Dedifferentiated amniotic fluid mesenchymal stem cell (primary cell): ENCODE measurements at regions not wholly inside any gene's neighbourhood (a gene's known extent, or its start where the extent isn't known, plus 50 kb on each side); places are given as distances from the start of the nearest gene placed in this dataset.
"Not testable (repeated sequence)": the region's sequence is repeated elsewhere in the genome, so short reads cannot be mapped to it uniquely, and the experiment has no call there.

Source experiments
- DNase-seq: peaks from one replicate; pipeline ENCODE4 v3.0.0-alpha.2; 2016; ENCODE audit errors: extremely low spot score

- no peak for DNase-seq
Measured at GRCh38 chr2:236825989-236826510, 256.4 kb downstream of the ACKR3 start.

DNA sequence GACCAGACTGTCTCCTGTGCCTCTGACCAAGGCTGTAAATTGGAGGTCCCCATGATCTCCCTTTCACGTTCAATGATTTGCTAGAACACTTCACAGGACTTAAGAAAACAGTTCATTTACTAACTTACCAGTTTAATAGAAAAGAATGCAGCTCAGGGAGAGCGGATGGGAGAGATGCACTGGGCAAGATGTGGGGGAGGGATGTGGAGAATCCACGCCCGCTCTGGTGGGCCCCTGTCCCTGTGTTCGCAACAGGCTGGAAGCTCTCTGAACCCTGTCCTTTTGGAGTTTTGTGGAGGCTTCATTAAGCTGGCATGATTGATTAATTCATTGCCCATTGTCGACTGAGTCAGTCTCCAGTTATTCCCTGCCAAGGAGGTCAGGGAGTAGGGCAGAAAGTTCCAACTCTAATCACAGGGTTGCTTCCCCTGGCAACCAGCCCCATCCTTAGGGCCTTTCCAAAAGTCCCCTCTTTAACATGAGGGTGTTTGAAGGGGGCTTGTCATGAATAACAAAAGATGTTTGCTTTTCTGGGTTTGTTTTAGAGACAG lies 257.1 kb downstream of the ACKR3 start:
- no peak for DNase-seq

GRCh38 chr2:236827997-236828396 lies 257.7 kb upstream of the COPS8 start:
- no peak for DNase-seq

DNA sequence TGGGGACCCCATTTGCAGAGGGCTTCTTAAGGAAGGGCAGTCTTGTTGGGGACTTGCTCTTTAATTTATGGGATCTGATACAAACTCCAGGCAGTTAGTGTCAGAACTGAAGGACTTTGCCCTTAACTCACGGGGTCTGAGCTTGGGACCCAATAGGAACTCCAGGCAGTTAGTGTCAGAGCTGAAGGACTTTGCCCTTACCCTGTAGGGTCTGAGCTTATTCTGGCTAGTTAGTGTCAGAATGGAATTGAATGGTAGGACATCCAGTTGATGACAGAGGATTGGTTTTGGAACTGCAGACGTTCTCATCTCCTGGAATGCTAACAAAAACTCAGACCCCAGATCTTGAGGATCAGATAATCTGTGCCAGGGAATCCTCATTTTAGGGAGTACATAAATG lies 256.9 kb upstream of the COPS8 start:
- DNase-seq = no peak

GRCh38 chr2:236830926-236831325 lies 254.8 kb upstream of the COPS8 start:
- no peak for DNase-seq

DNA sequence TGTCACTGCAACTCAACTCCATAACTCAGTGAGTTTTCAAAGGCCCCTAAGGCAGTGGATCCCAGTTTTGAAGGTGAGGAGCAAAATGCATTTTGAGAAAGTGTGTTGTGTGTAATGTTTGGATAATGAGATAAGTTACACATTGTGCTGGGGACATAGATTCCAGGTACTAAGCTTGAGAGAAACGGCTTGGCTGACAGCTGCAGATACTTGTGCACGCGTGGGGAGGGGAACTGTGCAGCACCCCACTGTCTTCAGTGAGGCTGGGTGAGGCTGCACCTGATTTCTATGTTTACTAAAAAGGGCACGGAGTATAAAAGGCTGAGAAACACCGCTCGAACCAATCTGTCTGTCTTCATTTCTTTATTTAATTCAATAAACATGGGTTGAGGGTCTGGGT lies 254.0 kb upstream of the COPS8 start:
- no peak for DNase-seq

GRCh38 chr2:236833501-236834073 lies 252.1 kb upstream of the COPS8 start:
- DNase-seq = no peak

GRCh38 chr2:236834284-236834683 lies 251.4 kb upstream of the COPS8 start:
- DNase-seq = no peak

DNA sequence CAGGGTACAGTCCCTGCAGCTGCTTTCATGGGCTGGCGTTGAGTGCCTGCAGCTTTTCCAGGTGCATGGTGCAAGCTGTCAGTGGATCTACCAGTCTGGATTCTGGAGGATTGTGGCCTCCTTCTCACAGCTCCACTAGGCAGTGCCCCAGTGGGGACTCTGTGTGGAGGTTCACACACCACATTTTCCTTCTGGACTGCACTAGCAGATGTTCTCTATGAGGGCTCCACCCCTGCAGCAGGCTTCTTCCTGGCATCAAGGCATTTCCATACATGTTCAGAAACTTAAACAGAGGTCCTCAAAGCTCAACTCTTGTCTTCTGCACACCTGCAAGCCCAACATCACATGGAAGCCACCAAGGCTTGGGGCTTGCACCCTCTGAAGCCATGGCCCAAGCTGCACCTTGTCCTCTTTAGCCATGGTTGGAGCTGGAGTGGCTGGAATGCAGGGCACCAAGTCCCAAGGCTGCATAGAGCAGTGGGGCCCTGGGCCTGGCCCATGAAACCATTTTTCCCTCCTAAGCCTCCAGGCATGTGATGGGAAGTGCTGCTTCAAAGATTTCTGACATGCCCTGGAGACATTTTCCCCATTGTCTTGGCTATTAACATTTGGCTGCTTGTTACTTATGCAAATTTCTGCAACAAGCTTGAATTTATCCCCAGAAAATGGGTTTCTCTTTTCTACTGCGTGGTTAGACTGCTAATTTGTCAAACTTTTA lies 250.2 kb upstream of the COPS8 start:
- no peak for DNase-seq

GRCh38 chr2:236836028-236836427 lies 249.7 kb upstream of the COPS8 start:
- not testable (repeated sequence) for DNase-seq

DNA sequence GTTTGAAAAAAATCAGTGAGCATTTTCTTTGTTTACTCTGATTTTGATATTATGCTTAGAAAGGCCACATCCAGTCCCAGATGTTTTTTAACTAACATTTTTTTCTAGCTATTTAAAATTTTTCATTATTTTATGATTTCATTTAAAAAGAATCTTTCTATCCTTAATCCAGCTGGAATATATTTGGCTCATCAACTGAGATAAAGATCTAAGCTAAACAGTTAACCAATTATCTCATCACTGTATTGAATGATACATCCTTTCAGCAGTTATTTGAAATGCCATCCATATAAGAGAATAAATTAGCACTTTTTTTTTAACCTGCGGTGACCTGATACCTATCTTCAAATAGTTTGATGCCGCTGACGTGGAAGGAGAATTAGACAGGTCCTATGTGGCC lies 245.5 kb upstream of the COPS8 start:
- peak; percentile 19 for DNase-seq

- no peak for DNase-seq
Measured at GRCh38 chr2:236840857-236841256, 244.8 kb upstream of the COPS8 start.

DNA sequence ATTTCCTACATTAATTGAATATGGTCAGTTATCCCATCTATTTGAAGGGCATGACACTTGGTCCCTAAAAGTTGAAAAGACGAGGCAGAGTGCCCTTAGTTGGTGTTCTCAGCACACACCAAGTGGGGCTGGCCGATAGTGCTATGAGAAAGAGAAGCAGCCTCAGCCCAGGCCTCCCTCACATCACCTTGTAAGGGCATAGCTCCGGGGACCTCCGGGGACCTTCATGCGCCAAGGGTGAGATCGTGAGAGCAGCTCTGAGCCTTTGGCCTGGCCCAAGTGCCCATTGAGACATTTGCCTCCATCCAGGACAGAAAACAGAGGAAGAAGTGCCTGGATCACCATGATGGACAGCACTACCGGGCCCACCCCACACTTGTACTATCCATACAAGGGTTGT lies 244.3 kb upstream of the COPS8 start:
- DNase-seq = no peak

GRCh38 chr2:236843161-236843968 lies 242.3 kb upstream of the COPS8 start:
- DNase-seq = no peak

DNA sequence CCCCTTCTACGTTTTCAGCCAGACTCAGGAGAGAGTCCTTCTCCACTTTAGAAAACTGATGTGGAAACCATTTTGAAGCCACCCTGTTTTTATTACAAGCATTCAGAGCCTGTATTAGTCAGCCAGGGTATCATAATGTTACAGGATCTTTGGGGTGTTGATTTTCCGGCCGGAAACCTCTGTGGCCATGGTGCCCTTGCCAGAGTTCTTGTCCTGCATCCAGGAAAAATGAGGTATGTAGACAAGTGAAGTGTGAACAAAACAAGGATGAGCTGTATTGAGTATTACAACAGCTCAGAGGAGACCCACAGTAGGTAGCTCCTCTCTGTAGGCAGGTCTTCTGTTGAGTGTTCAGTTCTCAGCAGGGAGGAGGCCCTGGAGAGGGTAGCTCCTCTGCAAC lies 241.0 kb upstream of the COPS8 start:
- DNase-seq = no peak

- DNase-seq = no peak
Measured at GRCh38 chr2:236847023-236847422, 238.7 kb upstream of the COPS8 start.

DNA sequence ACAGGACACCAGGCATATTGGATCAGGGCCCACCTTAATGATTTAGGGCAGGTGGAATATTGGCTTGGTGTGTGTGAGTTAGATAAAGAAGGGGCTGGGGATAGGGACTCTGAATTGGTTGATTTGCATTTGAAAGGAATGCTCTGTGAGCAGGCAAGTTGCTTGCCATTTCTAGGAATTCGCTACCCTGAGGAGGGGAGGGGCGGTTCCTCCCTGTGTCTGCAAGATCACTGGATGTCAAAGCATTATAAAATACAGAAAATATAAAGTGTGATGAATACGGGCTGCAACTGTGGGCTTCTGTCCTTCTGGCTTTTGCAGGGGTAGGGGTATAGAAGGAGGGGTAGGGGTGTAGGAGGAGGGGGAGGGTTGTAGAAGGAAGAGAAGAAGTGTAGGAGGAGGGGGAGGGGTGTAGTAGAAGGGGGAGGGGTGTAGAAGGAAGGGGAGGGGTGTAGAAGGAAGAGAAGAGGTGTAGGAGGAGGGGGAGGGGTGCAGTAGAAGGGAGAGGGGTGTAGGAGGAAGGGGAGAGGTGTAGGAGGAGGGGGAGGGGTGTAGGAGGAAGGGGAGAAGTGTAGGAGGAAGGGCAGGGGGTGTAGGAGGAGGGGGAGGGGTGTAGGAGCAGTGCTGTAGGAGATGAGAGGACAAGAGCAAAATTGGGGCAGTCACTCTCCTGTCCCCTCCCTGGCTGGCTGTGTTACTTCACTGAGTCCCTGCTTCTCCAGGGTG lies 238.0 kb upstream of the COPS8 start:
- DNase-seq = no peak

- DNase-seq = no peak
Measured at GRCh38 chr2:236848501-236848900, 237.2 kb upstream of the COPS8 start.

DNA sequence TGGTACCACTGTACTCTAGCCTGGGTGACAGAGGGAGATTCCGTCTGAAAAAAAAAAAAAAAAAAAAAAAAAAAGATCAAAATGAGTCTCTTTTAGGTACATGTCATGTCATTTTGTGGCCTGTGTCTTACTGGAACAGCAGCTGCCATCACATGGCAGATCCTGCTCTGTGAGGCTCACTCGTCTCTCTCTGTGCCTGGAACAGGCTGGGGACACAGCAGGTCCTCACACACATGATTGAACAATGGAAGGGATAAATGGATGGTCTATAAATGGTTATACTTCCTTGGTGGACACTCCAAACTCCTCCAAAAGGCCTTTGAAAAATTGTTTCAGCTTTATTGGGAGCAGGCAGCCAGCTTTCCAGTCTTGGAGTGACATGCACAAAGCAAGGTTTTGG lies 236.2 kb upstream of the COPS8 start:
- DNase-seq = no peak

DNA sequence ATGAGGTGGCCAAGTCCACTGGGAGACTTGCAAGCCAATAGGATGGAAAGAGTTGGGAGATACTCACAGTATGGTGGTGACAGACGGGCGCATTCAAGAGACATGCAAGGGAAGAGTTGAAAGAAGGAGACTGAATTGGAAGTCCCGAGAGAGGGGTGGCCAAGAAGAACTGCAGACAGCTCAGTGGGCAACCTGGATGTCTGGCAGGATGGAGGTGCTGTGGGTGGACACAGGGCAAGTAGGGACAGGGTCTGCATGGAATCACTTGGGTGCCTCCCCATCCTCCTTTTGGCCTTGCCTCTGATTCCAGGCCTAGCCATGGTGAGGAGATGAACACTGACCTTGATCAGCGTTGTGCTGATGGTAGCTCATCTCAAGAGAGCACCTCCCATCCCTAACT lies 235.7 kb upstream of the COPS8 start:
- no peak for DNase-seq

GRCh38 chr2:236851187-236851586 lies 234.5 kb upstream of the COPS8 start:
- no peak for DNase-seq
